DND-41 (cell line): ENCODE measurements at regions not wholly inside any gene's neighbourhood (a gene's known extent, or its start where the extent isn't known, plus 50 kb on each side); places are given as distances from the start of the nearest gene placed in this dataset.

Experiments used
- CTCF ChIP-seq: IDR thresholded peaks from 2 replicates; pipeline ENCODE4 v1.5.1; 2012; ENCODE audit warnings: borderline replicate concordance, low read length, moderate library complexity, mild to moderate bottlenecking; ENCODE audit not compliant: poor library complexity, severe bottlenecking; ENCODE audit errors: extremely low read depth
- EZH2 ChIP-seq: IDR thresholded peaks from 3 replicates; pipeline ENCODE4 v1.6.1; 2012; ENCODE audit warnings: borderline replicate concordance, low read depth, mild to moderate bottlenecking, moderate library complexity, low read length, inconsistent platforms; ENCODE audit not compliant: severe bottlenecking

DNA sequence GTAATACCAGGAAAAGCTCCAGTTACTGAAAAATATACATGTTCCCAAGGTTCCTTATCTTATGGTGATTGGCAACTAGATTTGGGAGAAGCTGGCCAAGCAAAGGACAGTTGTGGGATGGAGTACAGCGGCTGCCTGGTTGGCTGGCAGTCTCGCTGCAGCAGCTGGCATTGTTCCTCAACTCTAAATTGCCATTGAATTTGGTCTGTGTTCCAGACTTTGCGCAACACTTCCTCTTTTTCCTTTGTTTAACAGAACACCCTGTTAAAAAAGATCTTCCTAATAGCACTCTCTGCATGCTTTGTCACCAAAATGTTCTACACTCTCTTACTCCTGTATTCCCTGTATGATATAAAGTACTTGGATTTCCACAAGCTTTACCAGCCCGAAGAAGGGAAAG is 420.6 kb upstream of the RBMS3 start:
- TF ChIP-seq CTCF (no peak), EZH2 (no peak)
